Nephron (organoid): ENCODE measurements at regions not wholly inside any gene's neighbourhood (a gene's known extent, or its start where the extent isn't known, plus 50 kb on each side); places are given as distances from the start of the nearest gene placed in this dataset.

ENCODE experiments used
- H3K27ac Mint-ChIP-seq, 3 experiments: 2 replicates each; pipeline ENCODE4 v1.8.0; 2020; ENCODE audit warnings: mixed read lengths in 3 of 3, mild to moderate bottlenecking in 2 of 3, moderate library complexity in 1 of 3
- H3K27me3 Mint-ChIP-seq: 2 replicates; pipeline ENCODE4 v1.8.0; 2021; ENCODE audit warnings: low read depth, mild to moderate bottlenecking, moderate library complexity, mixed read lengths
- H3K36me3 Mint-ChIP-seq: 2 replicates; pipeline ENCODE4 v1.8.0; 2020; ENCODE audit warnings: low read depth, mixed read lengths
- H3K4me1 Mint-ChIP-seq: 2 replicates; pipeline ENCODE4 v1.8.0; 2020; ENCODE audit warnings: mixed read lengths
- H3K4me3 Mint-ChIP-seq, 3 experiments: 2 replicates each; pipeline ENCODE4 v1.8.0; 2020; ENCODE audit warnings: mild to moderate bottlenecking in 3 of 3, mixed read lengths in 3 of 3, moderate library complexity in 2 of 3
- H3K9me3 Mint-ChIP-seq: 2 replicates; pipeline ENCODE4 v1.8.0; 2020; ENCODE audit warnings: mixed read lengths
- CTCF ChIP-seq, 3 experiments: fragments of 200-600 bp; sonication (generic); IDR thresholded peaks; one replicate each; pipeline ENCODE4 v1.5.0; 2021; ENCODE audit warnings: antibody characterized with exemption in 3 of 3; ENCODE audit not compliant: unreplicated experiment in 3 of 3

- no peaks in the 10 kb centered on the region for H3K27me3 Mint-ChIP-seq
- H3K36me3 Mint-ChIP-seq = no peaks in the 10 kb centered on the region
- H3K27ac Mint-ChIP-seq = no peak overlapping the region
- no peak overlapping the region for H3K4me3 Mint-ChIP-seq
- peaks cover 16% of the 10 kb centered on the region for H3K9me3 Mint-ChIP-seq
- TF ChIP-seq CTCF (IDR thresholded peaks at IDR 0.05; ENCODE audit: unreplicated experiment in 3 of 3) = no peak
- H3K4me1 Mint-ChIP-seq = no peaks in the 10 kb centered on the region
These were observed 118.3 kb downstream of the MAGEB5 start for GRCh38 chrX:26334232-26334631.

- Mint-ChIP-seq H3K4me1 (no peaks in the 10 kb centered on the region), H3K27ac (no peak overlapping the region), H3K36me3 (no peaks in the 10 kb centered on the region), H3K27me3 (no peaks in the 10 kb centered on the region), H3K9me3 (peaks cover 3% of the 10 kb centered on the region), H3K4me3 (no peak overlapping the region)
- no peak for TF ChIP-seq CTCF (IDR thresholded peaks at IDR 0.05; ENCODE audit: unreplicated experiment in 3 of 3)
These were observed 112.8 kb downstream of the MAGEB5 start for GRCh38 chrX:26328608-26329319.

- H3K9me3 Mint-ChIP-seq = peaks cover 6% of the 10 kb centered on the region
- H3K4me3 Mint-ChIP-seq = no peak overlapping the region
- H3K27ac Mint-ChIP-seq = no peak overlapping the region
- no peaks in the 10 kb centered on the region for H3K27me3 Mint-ChIP-seq
- no peak for TF ChIP-seq CTCF (IDR thresholded peaks at IDR 0.05; ENCODE audit: unreplicated experiment in 3 of 3)
- H3K36me3 Mint-ChIP-seq = no peaks in the 10 kb centered on the region
- H3K4me1 Mint-ChIP-seq = no peaks in the 10 kb centered on the region
These were observed 93.3 kb downstream of the MAGEB5 start for GRCh38 chrX:26309262-26309661.

GRCh38 chrX:26295425-26295824 is 79.5 kb downstream of the MAGEB5 start:
- H3K4me3 Mint-ChIP-seq = no peak overlapping the region
- peaks cover 7% of the 10 kb centered on the region for H3K9me3 Mint-ChIP-seq
- no peak overlapping the region for H3K27ac Mint-ChIP-seq
- H3K36me3 Mint-ChIP-seq = no peaks in the 10 kb centered on the region
- no peak for TF ChIP-seq CTCF (IDR thresholded peaks at IDR 0.05; ENCODE audit: unreplicated experiment in 3 of 3)
- no peaks in the 10 kb centered on the region for H3K4me1 Mint-ChIP-seq
- H3K27me3 Mint-ChIP-seq = no peaks in the 10 kb centered on the region

- Mint-ChIP-seq H3K9me3 (peaks cover 35% of the 10 kb centered on the region), H3K4me1 (no peaks in the 10 kb centered on the region)
These were observed 70.9 kb downstream of the MAGEB5 start for GRCh38 chrX:26286836-26287235.

More at GRCh38 chrX:26286836-26287235, 70.9 kb downstream of the MAGEB5 start:
- Mint-ChIP-seq H3K27me3 (no peaks in the 10 kb centered on the region), H3K27ac (no peak overlapping the region), H3K4me3 (no peak overlapping the region), H3K36me3 (no peaks in the 10 kb centered on the region)
- TF ChIP-seq CTCF (IDR thresholded peaks at IDR 0.05; ENCODE audit: unreplicated experiment in 3 of 3) = no peak
